GM21447 (cell line): ENCODE measurements at regions not wholly inside any gene's neighbourhood (a gene's known extent, or its start where the extent isn't known, plus 50 kb on each side); places are given as distances from the start of the nearest gene placed in this dataset.
A peak's percentile ranks its signal among the peaks of the same experiment; 100 is the strongest.

Source experiments
- ATAC-seq: cut with Tn5 transposase; IDR thresholded peaks from one replicate; pipeline ENCODE4 v1.9.1; 2021; ENCODE audit not compliant: unreplicated experiment

DNA sequence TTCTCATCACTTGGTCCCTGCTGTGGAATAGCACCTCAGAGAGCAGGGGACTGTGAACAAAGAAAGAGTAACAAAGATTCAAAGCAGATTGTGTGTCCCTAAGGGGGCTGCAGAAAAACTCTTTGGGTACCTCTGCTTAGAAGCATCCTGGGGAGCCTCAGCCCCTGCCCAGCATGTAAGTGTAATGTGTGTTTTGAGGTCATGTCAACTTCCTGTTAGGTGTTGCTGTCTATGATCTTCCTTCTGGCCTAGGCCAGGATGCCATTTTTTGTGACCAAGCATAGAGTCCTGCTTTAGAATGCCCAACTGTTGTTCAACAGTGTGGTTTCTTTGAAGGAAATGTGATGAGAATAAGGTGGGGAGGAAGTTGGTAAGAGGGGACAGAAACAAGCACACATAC is 77.1 kb upstream of the BCL6 start:
- no peak for ATAC-seq

DNA sequence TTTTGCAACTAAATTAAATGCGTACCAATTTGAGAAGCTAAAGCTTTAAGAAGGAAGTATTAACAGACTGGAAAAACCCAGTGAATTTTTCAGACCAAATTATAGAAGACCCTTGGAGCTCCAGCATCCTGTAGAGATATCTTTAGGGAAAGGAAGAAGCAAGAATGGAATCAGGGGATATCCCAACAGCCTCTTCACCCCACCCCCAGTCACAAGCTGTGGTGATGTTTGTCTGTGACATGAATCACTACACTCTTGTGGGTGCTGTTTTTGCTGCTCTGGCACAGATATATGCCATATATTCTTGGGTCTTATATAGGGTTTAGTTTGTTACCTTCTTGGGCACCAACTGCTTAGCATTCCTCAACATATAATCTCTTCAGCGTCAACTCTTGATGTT is 78.5 kb upstream of the BCL6 start:
- no peak for ATAC-seq

DNA sequence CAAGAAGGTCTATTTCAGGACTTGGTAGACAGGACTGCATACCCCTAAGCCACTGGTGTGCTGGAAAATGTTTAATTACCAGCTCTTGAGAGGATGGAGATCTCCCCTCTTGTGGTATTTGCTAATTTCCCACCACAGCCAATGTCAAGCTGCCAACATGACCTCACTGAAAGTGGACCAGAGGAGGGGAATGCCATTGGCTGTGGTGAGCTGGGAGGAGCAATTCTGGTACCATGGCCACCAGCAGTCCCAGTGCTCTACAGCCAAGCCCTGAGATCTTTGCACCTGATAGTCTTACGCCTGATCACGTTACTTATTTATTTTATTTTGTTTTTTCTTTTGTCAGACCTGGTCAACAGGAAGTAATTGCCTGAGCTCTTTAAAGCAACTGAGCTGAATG is 82.5 kb upstream of the BCL6 start:
- ATAC-seq = no peak

GRCh38 chr3:187828579-187829452 is 83.5 kb upstream of the BCL6 start:
- peak; percentile 84 for ATAC-seq

DNA sequence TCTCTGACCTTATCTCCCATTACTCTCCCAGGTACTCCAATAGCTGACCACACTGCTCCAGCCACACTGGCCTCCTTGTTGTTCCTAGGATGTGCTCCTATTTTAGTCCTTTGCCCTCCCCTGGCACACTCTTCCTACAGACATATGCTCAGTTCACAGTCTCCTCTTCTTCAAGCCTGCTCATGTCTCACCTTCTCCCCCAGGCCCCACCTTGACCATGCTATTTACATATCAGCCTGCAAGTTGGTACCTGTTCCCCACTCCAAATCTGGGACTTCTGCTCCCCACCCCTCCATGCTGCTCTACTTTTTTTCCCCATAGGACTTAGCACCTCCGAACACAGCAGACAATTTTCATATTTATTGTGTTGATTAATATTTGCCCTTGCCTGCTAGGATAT is 84.9 kb upstream of the BCL6 start:
- no peak for ATAC-seq

- no peak for ATAC-seq
Observed at GRCh38 chr3:187831125-187832051, 86.1 kb upstream of the BCL6 start.

DNA sequence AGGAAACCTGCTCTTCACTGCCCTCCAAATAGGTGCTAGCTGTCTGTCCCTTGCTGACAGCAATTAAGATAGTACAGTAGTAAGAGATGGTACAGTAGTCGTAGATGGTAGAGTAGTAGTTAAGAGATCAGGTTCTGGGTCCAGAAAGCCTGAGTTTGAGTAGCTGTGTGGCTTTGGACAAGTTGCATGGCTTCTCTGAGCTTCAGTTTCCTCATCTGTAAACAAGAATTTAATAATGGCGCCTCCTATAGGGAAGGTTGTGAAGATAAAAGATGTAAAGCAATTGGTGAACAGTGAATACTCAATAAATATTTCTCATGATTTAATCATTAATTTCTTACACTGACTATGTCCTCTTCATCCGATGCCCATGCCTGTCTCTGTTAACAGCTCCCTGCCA is 86.9 kb upstream of the BCL6 start:
- no peak for ATAC-seq

DNA sequence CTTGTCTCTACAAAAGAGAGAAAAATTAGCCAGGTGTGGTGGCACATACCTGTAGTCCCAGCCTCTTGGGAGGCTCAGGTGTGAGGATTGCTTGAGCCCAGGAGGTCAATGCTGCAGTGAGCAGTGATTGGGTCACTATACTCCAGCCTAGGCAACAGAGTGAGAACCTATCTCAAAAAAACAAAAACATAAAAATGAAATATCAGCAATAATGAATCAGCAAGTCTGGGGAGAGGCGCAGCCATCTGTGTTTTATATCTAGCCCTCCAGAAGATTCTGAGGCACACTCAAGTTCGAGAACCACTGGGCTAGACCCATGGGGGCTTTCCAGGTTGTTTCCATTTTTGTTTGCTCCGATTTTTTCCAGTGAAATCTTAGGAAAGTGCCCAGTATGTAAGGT is 88.1 kb upstream of the BCL6 start:
- ATAC-seq = no peak

DNA sequence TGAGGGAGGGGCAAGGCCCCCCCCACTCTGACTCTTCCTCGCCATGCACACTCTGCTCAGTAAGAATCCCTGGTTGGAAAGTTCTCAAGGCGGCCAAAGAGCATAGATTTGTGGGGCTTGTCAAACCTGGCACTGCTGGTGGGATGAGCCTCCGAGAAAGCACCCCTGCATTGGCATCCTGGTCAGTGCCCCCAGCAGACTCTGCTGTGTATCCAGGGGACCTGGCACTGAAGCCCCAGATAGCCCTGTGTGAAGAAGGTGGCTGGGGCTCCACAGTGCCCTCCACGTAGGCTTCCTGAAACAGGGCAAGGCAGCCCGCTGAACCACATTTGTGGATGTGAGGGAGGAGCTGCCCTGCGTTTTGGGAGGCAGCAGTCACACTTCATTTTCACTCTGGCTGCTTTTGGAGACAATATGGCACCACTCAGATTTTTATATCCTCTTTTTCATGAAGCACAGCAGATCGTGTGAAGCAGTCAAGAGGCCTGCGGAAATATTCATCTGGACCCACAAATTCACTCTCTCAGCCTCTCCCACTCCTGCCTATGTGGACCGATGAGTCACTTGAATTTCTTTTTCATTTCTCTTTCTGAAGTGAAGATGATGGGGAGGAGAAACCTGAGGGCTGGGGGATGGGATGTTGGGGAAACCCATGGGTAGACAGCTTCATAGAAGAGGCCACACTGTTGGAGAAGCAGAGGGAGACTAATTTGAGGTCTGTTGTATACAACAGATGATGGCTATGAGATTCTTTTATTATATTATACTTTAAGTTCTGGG is 88.7 kb upstream of the BCL6 start:
- ATAC-seq = no peak

GRCh38 chr3:187836823-187837770 is 91.8 kb upstream of the BCL6 start:
- ATAC-seq = no peak

- no peak for ATAC-seq
Observed at GRCh38 chr3:187838016-187838540, 92.8 kb upstream of the BCL6 start.

DNA sequence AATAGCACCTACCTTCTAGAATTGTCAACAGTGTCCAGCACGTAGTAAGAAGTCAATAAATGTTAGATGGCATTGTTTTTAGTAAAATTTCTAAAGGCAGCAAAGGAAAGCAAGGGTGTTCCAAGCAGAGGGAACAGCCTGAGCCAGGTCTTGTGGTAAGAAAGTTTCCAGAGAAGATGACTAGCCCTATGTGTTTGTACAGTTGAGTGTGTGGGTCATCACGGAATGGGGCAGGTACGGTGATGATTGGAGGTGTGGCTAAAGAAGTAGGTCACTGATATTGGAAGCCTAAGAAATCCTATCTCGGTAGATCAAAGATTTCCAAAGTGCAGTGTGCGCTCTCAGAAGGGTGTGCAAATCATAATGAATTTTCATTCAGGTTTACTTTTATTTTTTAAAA is 94.2 kb upstream of the BCL6 start:
- ATAC-seq = no peak

DNA sequence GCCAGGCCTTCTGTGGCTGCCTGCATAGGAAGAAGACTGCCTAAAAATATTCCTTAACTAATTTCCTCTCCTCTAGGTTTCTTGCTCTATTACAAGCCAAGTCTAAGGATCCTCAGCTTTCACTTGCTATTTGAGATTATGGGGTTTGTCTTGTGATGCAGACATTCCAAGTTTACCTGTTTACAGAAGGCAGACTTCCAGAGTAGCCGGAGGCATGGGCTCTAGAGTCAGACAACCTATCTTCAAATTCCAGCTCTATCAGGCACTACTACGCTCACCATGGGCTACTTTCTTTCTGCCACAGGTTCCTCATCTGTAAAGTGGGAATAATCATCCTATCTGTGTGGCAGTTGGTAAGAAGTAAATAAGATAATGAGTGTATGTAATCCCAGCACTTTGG is 95.6 kb upstream of the BCL6 start:
- no peak for ATAC-seq

DNA sequence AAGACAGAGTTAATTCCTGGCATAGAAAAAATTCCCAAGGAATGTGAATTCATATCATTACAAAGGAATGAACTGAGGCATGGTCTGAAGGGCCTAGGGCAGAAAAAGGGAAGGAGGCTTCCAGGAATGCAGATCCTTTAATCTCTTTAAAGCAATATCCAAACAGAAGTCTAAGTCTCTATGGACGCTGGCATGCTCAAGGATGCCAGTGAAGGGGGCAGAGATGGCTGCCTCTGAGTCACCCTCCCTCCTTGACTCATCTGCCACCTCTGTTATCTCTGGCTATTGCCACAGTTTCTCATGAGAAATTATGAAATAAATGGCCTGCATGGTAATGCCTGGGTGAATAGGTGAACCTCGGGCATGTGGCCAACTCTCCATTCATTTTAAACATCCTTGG is 96.3 kb upstream of the BCL6 start:
- no peak for ATAC-seq

GRCh38 chr3:187843654-187844053 is 98.4 kb upstream of the BCL6 start:
- ATAC-seq = no peak

DNA sequence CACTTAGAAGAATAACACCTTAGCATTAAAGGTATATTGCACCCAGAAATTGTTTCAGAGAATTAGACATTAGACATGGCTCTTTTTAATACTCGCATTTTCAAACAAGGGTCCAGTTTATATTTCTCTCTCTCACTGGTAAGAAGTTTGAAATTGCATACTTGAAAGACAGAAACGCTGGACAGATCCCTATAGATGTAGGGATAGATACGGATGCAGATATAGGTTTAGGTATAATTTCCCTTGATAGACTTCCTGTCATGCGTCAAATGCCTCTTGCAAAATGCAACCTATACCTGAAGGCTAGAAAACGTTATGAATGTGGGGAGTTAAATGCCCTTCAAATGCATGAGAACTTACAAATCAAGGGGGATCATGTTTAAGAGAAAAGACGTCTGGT is 99.4 kb upstream of the BCL6 start:
- no peak for ATAC-seq

DNA sequence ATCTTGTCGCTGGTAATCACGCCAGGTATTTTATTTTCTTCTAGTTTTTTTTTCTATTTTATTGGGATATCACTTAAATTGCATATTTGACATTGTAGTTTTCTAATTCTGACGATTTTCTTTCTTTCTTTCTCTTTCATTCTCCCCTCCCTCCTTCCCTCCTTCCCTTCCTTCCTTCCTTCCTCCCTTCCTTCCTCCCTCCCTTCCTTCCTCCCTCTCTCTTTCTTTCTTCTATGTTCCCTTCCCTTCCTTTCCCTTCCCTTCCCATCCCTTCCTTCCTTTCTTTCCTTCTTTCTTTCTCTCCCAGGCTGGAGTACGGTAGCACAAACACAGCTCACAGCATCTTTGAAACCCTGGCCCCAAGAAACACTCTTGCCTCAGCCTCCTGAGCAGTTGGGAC is 100.6 kb upstream of the BCL6 start:
- ATAC-seq = no peak

GRCh38 chr3:187848401-187848800 is 103.1 kb upstream of the BCL6 start:
- ATAC-seq = no peak

DNA sequence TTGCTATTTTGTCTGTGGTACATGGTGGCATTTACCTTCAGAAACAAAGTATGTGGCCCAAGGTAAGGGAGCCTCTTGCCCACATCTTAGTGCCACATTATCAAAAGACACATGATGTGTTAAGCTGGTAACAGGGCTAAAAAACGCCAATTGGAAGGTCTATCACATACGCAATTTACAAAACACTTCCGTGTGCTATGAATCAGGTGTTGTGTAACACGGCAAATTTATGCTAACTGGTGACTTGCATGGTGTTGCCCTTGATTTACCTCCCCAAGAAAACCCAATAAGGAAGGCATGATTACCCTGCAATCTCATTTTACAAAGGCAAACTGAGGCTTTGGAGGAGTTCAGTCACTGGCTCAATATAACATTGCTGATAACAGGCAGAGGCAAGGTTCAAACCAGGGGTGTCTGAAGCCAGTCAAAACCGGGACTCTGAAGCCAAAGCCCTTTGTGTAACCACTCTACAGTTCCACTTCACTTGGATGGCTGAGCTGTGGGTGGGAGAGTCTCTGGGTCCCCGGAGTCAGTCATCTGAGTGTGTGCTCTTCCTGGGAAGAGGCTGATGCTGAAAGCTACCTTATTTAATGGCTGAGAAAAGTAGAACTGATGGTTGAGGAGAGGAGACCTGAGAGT is 103.9 kb upstream of the BCL6 start:
- no peak for ATAC-seq
